Astrocyte (in vitro differentiated cells and primary cell): ENCODE measurements at regions not wholly inside any gene's neighbourhood (a gene's known extent, or its start where the extent isn't known, plus 50 kb on each side); places are given as distances from the start of the nearest gene placed in this dataset.

Experiments
- EZH2 ChIP-seq: IDR thresholded peaks from 2 replicates; pipeline ENCODE4 v1.6.1; 2012; ENCODE audit warnings: mild to moderate bottlenecking, low read length, inconsistent platforms; ENCODE audit not compliant: insufficient read depth
- TF ChIP-seq, protein P1 (sequence below): IDR thresholded peaks from 2 replicates; pipeline ENCODE4 v1.5.1; 2011; ENCODE audit warnings: low read depth, mild to moderate bottlenecking, inconsistent platforms, low read length, moderate library complexity; ENCODE audit not compliant: insufficient read depth

DNA sequence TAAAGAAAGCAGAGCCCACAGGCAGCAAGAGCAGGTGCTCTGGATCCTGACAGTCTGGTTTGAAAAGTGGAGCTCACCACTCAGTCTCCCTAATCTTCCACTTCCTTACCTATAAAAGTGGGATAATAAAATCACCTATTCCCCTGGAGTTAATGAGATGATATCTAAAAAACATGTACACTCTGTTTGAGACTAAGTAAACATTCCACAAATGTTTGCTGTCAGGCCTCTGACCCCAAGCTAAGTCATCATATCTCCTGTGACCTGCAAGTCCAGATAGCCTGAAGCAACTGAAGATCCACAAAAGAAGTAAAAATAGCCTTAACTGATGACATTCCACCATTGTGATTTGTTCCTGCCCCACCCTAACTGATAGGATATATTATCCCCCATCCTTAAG lies 1324.5 kb downstream of the XPNPEP1 start:
- TF ChIP-seq, protein P1, sequence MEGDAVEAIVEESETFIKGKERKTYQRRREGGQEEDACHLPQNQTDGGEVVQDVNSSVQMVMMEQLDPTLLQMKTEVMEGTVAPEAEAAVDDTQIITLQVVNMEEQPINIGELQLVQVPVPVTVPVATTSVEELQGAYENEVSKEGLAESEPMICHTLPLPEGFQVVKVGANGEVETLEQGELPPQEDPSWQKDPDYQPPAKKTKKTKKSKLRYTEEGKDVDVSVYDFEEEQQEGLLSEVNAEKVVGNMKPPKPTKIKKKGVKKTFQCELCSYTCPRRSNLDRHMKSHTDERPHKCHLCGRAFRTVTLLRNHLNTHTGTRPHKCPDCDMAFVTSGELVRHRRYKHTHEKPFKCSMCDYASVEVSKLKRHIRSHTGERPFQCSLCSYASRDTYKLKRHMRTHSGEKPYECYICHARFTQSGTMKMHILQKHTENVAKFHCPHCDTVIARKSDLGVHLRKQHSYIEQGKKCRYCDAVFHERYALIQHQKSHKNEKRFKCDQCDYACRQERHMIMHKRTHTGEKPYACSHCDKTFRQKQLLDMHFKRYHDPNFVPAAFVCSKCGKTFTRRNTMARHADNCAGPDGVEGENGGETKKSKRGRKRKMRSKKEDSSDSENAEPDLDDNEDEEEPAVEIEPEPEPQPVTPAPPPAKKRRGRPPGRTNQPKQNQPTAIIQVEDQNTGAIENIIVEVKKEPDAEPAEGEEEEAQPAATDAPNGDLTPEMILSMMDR: no peak
- no peak for TF ChIP-seq EZH2
